CD4-positive, alpha-beta T cell treated with Interleukin-15 for 4 hours (primary cell): ENCODE measurements at regions not wholly inside any gene's neighbourhood (a gene's known extent, or its start where the extent isn't known, plus 50 kb on each side); places are given as distances from the start of the nearest gene placed in this dataset.

ENCODE experiments used
- DNase-seq: peaks from one replicate; pipeline ENCODE4 v3.0.0-alpha.2; 2020; ENCODE audit warnings: low spot score

GRCh38 chr12:93015871-93016751 is 87.0 kb upstream of the EEA1 start:
- DNase-seq, result no peak

DNA sequence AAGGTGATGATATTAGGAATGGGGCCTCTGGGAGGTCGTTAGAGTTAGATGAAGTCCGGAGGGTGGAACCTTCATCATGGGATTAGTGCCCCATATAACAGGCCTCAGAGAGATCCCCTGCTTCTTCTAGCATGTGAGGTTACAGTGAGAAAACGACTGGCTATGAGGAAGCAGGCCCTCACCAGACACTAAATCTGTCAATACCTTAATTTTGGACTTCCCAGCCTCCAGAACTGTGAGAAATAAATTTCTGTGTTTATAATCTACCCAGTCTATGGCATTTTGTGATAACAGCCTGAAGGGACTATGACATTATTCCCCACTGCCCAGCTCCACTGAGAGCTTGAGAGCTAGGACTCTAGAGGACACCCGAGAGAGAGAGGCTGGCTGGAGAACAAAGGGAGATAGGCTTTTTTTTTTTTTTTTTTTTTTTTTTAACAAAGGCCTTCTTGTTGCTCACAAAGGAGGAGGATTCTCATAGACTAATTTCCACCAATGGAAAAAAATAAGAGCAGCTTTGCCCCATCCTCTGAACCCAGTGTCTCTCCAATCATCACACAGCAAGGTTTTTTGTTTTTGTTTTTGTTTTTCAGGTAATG is 87.8 kb upstream of the EEA1 start:
- no peak for DNase-seq

DNA sequence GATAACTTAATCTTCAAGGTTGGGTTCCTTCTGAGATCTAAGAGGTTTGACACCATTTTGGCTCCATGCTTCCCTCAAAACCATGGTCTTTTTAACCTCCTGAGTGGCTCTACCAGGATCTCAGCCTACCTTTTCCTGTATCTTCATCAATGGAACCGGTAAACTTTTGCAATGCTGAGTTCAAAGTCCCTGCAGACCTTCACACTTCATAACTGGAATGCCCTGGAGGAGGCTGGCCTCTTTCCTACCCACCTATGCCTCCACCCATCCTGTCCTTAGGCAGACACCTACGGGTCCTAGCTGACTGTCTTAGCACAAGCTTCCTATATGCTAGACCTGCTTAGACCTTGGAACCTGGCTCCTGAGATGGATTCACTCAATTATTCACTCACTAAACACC is 89.5 kb upstream of the EEA1 start:
- no peak for DNase-seq

DNA sequence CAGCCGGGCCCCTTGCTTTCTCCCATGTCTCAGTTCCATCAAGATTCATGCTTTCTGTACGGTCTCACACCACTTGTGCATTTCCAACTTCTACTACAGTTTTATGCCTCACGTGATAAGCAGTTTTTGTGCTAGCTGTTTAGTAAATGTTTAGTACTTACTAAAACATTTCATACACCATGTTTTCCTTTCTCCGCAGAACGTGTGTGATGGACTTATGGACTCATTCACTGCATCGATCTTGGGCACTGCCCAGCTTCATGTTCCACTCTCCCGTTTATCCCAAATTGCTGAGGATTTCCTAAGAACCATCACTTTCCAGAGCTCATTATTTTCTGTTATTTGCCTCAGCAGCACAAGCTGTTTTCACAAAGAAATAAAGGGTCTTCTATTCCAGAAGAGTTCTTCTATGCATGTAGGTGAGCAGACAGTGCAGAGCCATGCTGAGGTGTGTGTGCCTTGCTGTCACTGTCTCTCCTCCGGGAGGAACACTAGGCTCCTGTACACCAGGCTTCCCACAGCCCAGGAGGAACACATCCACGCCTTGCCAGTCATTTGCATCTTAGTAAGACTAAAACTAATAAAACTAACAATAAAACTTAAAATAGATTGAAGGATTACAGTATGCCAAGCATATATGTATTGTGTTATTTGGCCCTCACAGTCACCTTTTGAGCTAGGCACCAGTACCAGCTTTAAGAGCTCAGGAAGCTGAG is 90.3 kb upstream of the EEA1 start:
- no peak for DNase-seq

DNA sequence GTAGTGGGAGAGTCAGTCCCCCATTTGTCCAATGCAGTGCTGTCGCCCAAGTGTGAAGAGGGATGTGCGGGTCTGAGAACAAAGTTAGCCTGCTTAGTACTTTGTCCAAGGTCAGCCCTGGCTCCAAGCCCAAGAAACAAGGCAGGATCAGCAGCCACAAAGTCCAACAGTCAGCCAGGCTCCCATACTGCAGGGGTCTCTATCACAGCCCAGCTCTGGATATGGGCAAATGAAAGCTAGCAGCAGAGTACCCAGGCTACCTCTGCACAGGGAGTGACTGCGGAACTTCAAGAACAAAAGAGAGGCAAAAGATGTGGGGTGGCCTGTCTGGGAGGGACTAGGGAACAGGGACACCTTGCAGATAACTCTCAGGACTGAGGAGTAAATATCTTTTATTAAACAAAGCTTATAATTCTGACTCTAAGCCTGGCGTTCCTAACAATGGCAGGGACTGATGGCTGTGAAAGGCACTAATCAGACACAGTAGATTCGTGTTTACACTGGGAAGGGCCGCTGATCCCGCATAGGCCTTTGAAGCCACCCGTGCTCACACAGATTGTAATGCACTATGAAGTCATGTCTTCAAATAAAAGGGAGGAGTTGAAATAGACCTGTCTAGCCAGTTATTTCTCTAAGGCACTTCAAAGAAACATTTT is 91.0 kb upstream of the EEA1 start:
- no peak for DNase-seq

DNA sequence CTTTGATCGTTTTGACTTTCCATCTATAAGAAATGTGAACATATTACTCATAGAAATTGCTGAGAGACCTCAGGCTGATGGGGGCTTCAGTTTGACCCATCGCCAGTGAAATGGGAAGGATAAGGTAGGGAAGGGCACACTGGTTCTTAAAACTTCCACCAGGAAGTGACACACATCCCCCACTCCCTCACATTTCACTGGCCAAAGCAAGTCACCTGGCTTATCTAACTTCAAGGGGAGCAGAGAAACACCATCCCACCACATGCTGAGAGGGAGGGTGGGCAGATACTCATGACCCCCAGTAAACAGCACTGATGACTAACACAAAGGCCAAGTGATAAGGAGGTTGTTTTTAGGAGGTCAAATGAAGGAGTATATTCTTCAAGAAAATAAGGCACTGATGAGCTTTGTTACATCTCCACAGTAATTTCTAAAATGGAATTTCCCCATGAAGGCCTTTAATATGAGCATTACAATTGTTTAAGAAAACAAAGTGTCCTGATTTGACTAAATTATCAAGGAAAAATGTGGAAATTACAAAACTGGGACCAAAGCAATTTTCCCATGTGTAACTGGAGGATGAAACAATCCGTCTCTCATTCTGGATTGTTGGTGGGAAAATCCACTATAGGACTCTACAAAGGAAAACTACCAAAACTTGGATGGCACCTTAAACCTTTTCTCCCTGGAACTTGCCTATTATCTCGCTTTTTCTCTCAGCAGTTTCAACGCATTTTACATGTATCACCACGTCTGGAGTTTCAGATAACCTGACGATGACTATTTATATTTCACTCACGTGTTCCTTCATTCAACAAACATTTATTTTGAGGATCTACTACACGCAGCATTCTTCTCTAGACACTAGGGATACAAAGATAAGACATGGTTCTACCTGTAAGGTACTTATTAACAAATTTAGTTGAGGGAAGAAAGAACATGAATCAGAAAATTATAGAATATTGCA is 91.8 kb upstream of the EEA1 start:
- DNase-seq, result no peak

DNA sequence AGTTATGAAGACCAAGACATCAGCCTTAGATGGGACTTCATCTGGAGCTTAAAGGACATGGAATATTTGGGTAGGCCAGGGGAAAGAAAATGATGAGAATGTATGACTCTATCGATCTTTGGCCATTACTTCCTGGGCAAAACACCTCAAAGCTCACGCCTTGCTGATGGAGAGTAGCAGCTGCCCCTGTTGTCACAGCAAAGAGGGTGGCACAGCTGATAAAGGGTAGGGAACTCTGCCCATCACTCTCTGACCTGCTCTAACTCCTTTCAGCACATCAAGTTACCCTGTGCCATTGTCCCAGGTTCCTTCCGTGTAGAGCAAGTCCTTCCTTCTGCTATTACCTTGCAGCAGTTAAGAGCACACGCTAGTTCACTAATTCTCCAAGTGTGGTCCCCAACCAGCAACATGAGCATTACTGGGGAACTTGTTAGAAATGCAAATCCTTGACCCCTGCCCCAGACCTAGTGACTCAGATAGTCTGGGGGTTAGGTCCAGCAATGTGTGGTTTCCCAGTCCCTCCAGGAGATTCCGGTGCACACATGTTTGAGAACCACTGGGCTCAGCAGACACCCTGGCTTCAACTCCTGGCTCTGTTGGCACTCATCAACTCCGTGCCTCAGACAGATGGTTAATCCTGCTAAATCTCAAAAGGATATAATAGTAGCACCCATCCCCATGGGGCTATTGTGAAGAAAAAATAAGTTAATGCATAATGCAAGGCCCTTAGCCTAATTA is 93.7 kb upstream of the EEA1 start:
- DNase-seq, result no peak

DNA sequence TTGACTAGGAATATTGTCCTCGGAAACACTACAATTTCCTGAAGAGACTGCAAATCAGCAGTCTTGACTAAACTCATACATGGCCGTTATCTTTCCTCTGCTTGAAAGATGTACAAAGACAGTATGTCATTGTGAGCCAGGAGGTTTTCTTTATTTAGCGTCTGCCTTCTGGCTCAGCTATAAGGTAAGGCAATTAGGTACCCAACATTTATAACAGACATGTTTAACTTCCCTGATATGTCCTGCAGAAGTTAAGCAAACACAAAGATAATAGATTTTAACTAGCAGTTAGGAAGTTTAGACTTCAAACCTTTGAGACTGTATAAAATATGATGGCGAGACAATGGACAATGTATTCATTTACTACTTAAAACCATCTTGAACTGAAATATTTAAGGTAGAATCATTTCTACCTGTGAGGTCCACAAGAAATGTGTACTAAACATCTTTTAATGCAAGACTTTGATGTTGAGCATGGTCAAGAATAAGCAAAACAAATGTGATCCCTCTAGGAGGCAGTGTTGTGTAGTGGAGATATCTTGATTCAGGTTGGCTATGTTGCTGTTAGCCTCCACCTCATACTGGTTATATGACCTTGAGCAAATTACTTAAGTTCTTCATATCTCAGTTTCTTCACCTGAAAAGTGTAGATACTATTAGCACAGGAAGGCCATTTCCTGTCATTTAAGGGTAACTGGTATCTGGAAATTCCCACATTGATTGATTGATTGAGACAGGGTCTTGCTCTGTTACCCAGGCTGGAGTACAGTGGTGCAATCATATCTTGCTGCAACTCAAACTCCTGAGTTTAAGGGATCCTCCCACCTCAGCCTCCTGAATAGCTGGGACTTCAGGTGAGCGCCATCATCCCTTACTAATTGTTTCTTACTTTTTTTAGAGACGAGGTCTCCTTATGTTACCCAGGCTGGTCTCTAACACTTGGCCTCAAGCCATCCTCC is 96.3 kb upstream of the EEA1 start:
- DNase-seq, result no peak

DNA sequence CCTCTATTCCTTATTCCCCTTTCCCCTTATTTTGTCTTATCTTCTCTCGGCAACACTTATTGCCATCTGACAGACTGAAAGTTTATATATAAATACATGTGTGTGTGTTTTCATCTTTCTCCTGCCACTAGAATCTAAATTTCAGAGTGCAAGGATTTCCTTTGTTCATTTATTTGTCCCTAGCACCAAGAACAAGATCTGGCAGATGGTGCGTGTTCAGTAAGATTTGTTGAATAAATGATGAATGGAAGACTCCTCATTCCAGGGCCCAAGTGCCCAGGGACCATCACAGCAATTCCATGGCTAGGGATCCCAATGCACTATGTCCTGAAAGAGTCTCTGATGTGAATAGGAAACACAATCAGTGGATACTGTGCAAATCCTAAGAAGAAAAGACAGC is 97.9 kb upstream of the EEA1 start:
- DNase-seq, result no peak

DNA sequence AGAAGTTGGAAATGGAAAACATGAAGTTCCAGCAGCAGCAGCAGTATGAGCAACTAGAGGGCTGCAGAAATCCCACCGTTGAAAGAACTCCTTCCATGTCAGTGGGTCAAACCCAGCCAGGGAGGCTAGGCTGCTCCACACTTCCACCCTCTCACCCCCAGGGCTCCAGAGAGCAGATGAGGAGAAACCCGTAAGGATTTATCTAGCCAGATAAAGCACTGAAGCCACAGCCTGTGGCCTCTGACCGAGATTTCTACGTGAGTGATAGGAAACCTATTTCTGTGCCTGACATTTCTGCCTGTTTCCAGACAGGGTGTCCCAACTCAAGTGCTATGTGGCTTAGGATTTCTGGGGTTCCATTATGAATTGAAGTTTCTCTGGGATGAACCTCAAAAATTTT is 100.0 kb upstream of the EEA1 start:
- DNase-seq, result no peak

DNA sequence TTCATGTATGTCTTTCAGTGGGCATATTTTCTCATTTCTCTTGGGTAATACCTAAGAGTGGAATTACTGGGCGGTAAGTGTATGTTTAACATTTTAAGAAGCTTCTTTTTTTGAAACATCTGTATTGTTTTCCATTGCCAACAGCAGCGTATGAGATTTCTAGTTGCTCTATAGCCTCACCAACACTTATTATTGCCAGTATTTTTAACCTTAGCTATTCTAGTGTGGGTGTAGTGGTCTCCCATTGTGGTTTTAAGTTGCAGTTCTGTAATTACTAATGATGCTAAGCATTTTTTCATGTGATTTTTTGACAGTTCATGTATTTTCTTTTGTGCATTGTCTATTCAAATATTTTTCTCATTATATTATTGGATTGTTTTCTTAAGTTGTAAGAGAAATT is 101.9 kb upstream of the EEA1 start:
- no peak for DNase-seq

DNA sequence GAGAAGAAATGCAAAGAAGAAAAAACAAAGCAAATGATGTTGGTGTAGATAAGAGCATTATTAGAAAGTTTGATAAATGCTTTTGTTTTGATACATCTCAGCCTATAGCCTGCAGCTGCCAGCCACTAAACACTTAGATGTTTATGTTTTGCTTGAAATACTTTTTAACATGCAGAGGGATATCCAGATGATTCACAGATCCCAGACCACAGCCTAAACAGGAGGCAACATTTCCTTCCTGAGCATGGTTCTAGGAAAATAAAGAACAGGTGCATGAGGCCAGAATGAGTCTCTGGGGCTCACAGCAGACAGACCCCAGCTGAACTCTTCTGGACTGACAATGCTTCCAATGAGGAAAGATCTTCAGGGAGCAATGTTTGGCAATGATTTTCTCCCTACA is 103.7 kb upstream of the EEA1 start:
- no peak for DNase-seq

DNA sequence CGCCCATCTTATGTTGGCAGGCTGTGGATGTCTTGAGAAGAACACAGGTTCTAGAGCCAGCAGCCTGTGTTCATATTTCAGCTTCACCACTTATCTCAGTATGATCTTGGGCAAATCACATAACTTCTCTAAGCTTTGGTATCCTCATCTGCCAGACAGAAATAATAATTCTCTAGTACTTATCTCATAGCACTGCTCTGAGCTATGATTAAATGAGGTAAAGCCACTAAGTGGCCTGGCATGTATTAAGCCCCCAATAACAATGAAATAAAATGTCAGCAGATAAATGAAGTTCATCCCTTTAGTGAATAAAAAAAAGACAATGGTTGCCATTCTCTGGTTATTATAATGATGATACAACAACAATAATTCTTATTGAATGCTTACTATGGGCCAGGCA is 104.9 kb upstream of the EEA1 start:
- DNase-seq, result no peak

GRCh38 chr12:93039062-93039461 is 110.0 kb upstream of the EEA1 start:
- no peak for DNase-seq

DNA sequence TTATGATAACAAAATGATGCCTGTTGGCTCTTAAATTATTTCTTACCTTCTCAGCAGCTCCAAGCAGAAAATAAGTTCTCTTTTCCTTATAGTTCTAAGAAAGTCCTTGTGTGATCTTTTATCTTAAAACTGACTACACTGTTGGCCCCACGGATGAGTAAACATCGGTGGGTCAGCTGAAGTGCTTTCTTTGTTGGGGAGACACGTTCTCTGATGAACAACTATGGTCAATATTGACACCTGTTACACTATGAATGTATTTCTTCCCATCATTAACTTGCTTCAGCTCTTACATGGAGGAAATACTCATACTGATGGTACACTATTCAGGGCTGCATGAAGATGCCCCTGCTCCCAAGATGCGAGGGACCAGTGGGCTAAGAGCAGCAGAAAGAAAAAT is 110.8 kb upstream of the EEA1 start:
- no peak for DNase-seq

GRCh38 chr12:93040367-93040766 is 111.3 kb upstream of the EEA1 start:
- DNase-seq, result no peak

DNA sequence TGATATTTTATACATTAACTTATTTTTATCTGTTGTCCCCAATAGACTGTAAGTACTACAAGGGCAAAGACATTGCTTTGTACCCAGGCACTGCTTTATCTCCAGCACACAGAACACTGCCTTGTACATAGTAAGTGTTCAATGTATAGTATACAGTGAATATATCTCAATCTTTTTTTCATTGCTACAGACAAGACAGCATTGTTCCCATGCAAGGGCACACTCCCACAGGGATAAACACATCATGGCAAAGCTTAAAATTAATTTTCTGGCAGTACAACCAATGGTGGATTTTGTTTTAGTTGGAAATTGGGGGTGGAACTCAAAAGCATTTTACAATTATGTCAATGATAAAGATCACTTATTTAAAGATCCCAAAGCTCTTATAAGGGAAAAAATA is 112.3 kb upstream of the EEA1 start:
- DNase-seq, result no peak

GRCh38 chr12:93042283-93042682 is 113.2 kb upstream of the EEA1 start:
- no peak for DNase-seq

DNA sequence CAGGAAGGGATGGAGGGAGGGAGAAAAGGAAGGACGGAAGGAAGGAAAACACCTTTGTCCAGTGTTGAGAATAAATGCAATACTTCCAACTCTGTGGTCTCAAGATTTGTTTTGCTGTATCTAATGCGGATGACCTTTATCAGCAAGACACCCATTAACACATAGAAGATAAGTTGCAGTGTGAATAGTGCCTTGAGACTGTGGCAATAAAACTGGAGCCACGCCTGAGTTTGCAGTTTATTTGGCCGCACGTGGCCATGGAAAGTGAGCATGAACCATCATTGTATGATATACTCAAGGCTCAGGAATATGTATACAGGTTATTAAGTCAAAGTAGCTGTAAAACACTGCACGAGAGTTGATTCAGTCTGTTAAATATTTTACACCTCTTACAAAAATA is 113.6 kb upstream of the EEA1 start:
- DNase-seq, result no peak
